Skeletal muscle tissue (tissue), 3 donors: ENCODE measurements at regions not wholly inside any gene's neighbourhood (a gene's known extent, or its start where the extent isn't known, plus 50 kb on each side); places are given as distances from the start of the nearest gene placed in this dataset.

ENCODE experiments used
- H3K27ac ChIP-seq: one replicate; pipeline ENCODE4 v1.7.0; 2013; ENCODE audit warnings: mild to moderate bottlenecking, low read depth, low read length, inconsistent platforms
- H3K27me3 ChIP-seq, 3 donors: one replicate each; pipeline ENCODE4 v1.7.0; 2013; ENCODE audit warnings: low read length in 3 of 3; ENCODE audit not compliant: control insufficient read depth in 3 of 3, insufficient read depth in 3 of 3
- H3K36me3 ChIP-seq, 3 donors: one replicate each; pipeline ENCODE4 v1.7.0; 2013; ENCODE audit warnings: low read length in 3 of 3; ENCODE audit not compliant: control insufficient read depth in 3 of 3, insufficient read depth in 3 of 3
- H3K4me1 ChIP-seq, 3 donors: one replicate each; pipeline ENCODE4 v1.7.0; 2013; ENCODE audit warnings: low read length in 3 of 3, mild to moderate bottlenecking in 3 of 3; ENCODE audit not compliant: control insufficient read depth in 3 of 3, insufficient read depth in 3 of 3
- H3K4me3 ChIP-seq, 3 donors: one replicate each; pipeline ENCODE4 v1.7.0; 2013; ENCODE audit warnings: low read length in 3 of 3
- H3K9ac ChIP-seq, 3 donors: one replicate each; pipeline ENCODE4 v1.7.0; 2013; ENCODE audit warnings: low read length in 3 of 3, mild to moderate bottlenecking in 3 of 3, moderate library complexity in 2 of 3, low read depth in 1 of 3
- H3K9me3 ChIP-seq, 3 donors: one replicate each; pipeline ENCODE4 v1.7.0; 2013; ENCODE audit warnings: low read length in 3 of 3; ENCODE audit not compliant: control insufficient read depth in 3 of 3
- donor health status: Osteomylitis.

- Histone ChIP-seq H3K27me3 (no peaks in the 10 kb centered on the region), H3K9ac (no peak overlapping the region), H3K4me1 (peaks cover 11 to 53% (median 25%) of the 10 kb centered on the region in 3 donors), H3K27ac (peak overlapping the region; percentile 48), H3K36me3 (no peaks in the 10 kb centered on the region), H3K9me3 (no peaks in the 10 kb centered on the region), H3K4me3 (no peak overlapping the region)
Measured at GRCh38 chr12:93125126-93125525, 196.0 kb upstream of the EEA1 start.

- no peak overlapping the region for H3K4me3 ChIP-seq
- H3K27me3 ChIP-seq, result no peaks in the 10 kb centered on the region
- peak overlapping the region; percentile 82 for H3K27ac ChIP-seq
- H3K36me3 ChIP-seq, result no peaks in the 10 kb centered on the region
- H3K9me3 ChIP-seq, result no peaks in the 10 kb centered on the region
- no peak overlapping the region for H3K9ac ChIP-seq
- H3K4me1 ChIP-seq, result peaks cover 11 to 56% (median 25%) of the 10 kb centered on the region in 3 donors
Measured at GRCh38 chr12:93126069-93126474, 197.0 kb upstream of the EEA1 start.

- Histone ChIP-seq H3K4me3 (peak overlapping the region; percentile 15 to 56 (median 19)), H3K4me1 (peaks cover 11 to 56% (median 25%) of the 10 kb centered on the region in 3 donors), H3K9ac (peak overlapping the region; percentile 65 to 77 (median 69)), H3K27me3 (no peaks in the 10 kb centered on the region), H3K27ac (peak overlapping the region; percentile 82), H3K9me3 (no peaks in the 10 kb centered on the region), H3K36me3 (no peaks in the 10 kb centered on the region)
Measured at GRCh38 chr12:93127107-93127560, 198.0 kb upstream of the EEA1 start.

GRCh38 chr12:93127582-93128331 is 198.7 kb upstream of the EEA1 start:
- Histone ChIP-seq H3K9me3 (no peaks in the 10 kb centered on the region), H3K27ac (peak overlapping the region; percentile 82), H3K36me3 (no peaks in the 10 kb centered on the region), H3K4me1 (peaks cover 11 to 51% (median 25%) of the 10 kb centered on the region in 3 donors), H3K9ac (peak overlapping the region; percentile 65 to 77 (median 69)), H3K4me3 (peak overlapping the region; percentile 19 to 56 (median 53)), H3K27me3 (no peaks in the 10 kb centered on the region)

- peaks cover 11 to 49% (median 25%) of the 10 kb centered on the region in 3 donors for H3K4me1 ChIP-seq
- H3K9ac ChIP-seq, result peak overlapping the region; percentile 7 to 77 (median 30)
- H3K36me3 ChIP-seq, result no peaks in the 10 kb centered on the region
- H3K27me3 ChIP-seq, result no peaks in the 10 kb centered on the region
- H3K9me3 ChIP-seq, result no peaks in the 10 kb centered on the region
- peak overlapping the region in 2 of 3 donors; percentile 53 to 56 for H3K4me3 ChIP-seq
- H3K27ac ChIP-seq, result peak overlapping the region; percentile 82
Measured at GRCh38 chr12:93128332-93128707, 199.2 kb upstream of the EEA1 start.

- Histone ChIP-seq H3K9ac (no peak overlapping the region), H3K27ac (no peak overlapping the region), H3K27me3 (no peaks in the 10 kb centered on the region)
Measured at GRCh38 chr12:93130366-93131054, 201.4 kb upstream of the EEA1 start.

GRCh38 chr12:93133361-93133760 is 204.3 kb upstream of the EEA1 start:
- H3K9me3 ChIP-seq, result no peaks in the 10 kb centered on the region
- no peak overlapping the region for H3K9ac ChIP-seq
- peaks cover 14 to 36% (median 15%) of the 10 kb centered on the region in 3 donors for H3K4me1 ChIP-seq
- H3K4me3 ChIP-seq, result no peak overlapping the region
- no peak overlapping the region for H3K27ac ChIP-seq
- no peaks in the 10 kb centered on the region for H3K27me3 ChIP-seq
- H3K36me3 ChIP-seq, result no peaks in the 10 kb centered on the region

More at GRCh38 chr12:93130366-93131054, 201.4 kb upstream of the EEA1 start:
- no peaks in the 10 kb centered on the region for H3K36me3 ChIP-seq
- H3K9me3 ChIP-seq, result no peaks in the 10 kb centered on the region
- H3K4me3 ChIP-seq, result no peak overlapping the region
- peaks cover 19 to 45% (median 30%) of the 10 kb centered on the region in 3 donors for H3K4me1 ChIP-seq

- H3K9ac ChIP-seq, result no peak overlapping the region
- H3K9me3 ChIP-seq, result no peaks in the 10 kb centered on the region
- H3K27ac ChIP-seq, result no peak overlapping the region
- peaks cover 13 to 34% (median 14%) of the 10 kb centered on the region in 3 donors for H3K4me1 ChIP-seq
- no peak overlapping the region for H3K4me3 ChIP-seq
- no peaks in the 10 kb centered on the region for H3K36me3 ChIP-seq
- no peaks in the 10 kb centered on the region for H3K27me3 ChIP-seq
Measured at GRCh38 chr12:93134175-93134890, 205.2 kb upstream of the EEA1 start.

- no peaks in the 10 kb centered on the region for H3K36me3 ChIP-seq
- peak overlapping the region; percentile 41 for H3K27ac ChIP-seq
- H3K4me1 ChIP-seq, result peaks cover 13 to 34% (median 14%) of the 10 kb centered on the region in 3 donors
- H3K4me3 ChIP-seq, result no peak overlapping the region
- H3K9ac ChIP-seq, result peak overlapping the region in 1 of 3 donors; percentile 28
- no peaks in the 10 kb centered on the region for H3K9me3 ChIP-seq
- no peaks in the 10 kb centered on the region for H3K27me3 ChIP-seq
Measured at GRCh38 chr12:93134893-93135285, 205.8 kb upstream of the EEA1 start.
